HCT116 (cell line): ENCODE measurements at regions not wholly inside any gene's neighbourhood (a gene's known extent, or its start where the extent isn't known, plus 50 kb on each side); places are given as distances from the start of the nearest gene placed in this dataset.

Experiments used
- ATAC-seq: fragments of 200-7000 bp; cut with Tn5 transposase; 2 replicates; pipeline ENCODE4 v1.9.1; 2020; ENCODE audit warnings: mild to moderate bottlenecking, moderate library complexity
- BruUV-seq: library from RNA; stranded (reverse); fragments of 400-500 nt; replicated peaks from 2 replicates; lab custom pipeline; 2021; lab: Mats Ljungman, UMichigan
- CTCF ChIA-PET: fragments of 300-600 bp; sonication (Branson Sonifier 250); formaldehyde crosslinking; loops from one replicate; lab custom pipeline; 2021; ENCODE audit warnings: antibody characterized with exemption; lab: Charles Lee
- POLR2A ChIA-PET: fragments of 300-600, 350-600 bp; sonication (Branson Sonifier 250); formaldehyde crosslinking; loops from one replicate; lab custom pipeline; 2021; ENCODE audit warnings: antibody characterized with exemption; lab: Charles Lee
- RAD21 ChIA-PET, 2 experiments: fragments of 300-600 bp; sonication (Branson Sonifier 250); formaldehyde crosslinking; loops; one replicate each; lab custom pipeline; 2023; ENCODE audit warnings: low total read pairs in 2 of 2; ENCODE audit not compliant: uncharacterized antibody in 2 of 2, unreplicated experiment in 2 of 2, low non-redundant PET in 1 of 2; lab: Charles Lee
- DNase-seq: peaks from one replicate; pipeline ENCODE4 v3.0.0-alpha.2; 2010; ENCODE audit warnings: low read depth, low spot score
- H2AFZ ChIP-seq: fragments of 200-600 bp; shearing (Covaris generic), sonication (generic); 2 replicates; pipeline ENCODE4 v1.6.1; 2017; ENCODE audit warnings: low read depth, mixed run types, mixed read lengths, antibody characterized with exemption, low read length; ENCODE audit not compliant: poor library complexity, severe bottlenecking
- H3K27ac ChIP-seq: 2 replicates; pipeline ENCODE4 v1.5.1; 2012; ENCODE audit warnings: low read depth, low read length
- H3K27me3 ChIP-seq: fragments of 200-600 bp; sonication (generic); 2 replicates; pipeline ENCODE4 v1.6.1; 2016; ENCODE audit warnings: mixed run types, low read length, mixed read lengths; ENCODE audit not compliant: insufficient read depth
- H3K36me3 ChIP-seq, 2 experiments: fragments of 200-500 bp in 1 of 2; fragments of 200-600 bp in 1 of 2; sonication (Bioruptor generic) in 1 of 2; sonication (generic) in 1 of 2; 2 replicates each; pipeline versions ENCODE4 v1.5.1 to v1.6.1; 2014 to 2016; ENCODE audit warnings: low read length in 2 of 2, inconsistent platforms in 1 of 2, mixed read lengths in 1 of 2, mixed run types in 1 of 2; ENCODE audit not compliant: insufficient read depth in 2 of 2, control insufficient read depth in 1 of 2
- H3K4me1 ChIP-seq, 2 experiments: fragments of 200-600 bp in 1 of 2; sonication (generic) in 1 of 2; 2 replicates each; pipeline versions ENCODE4 v1.5.1 to v1.6.1; 2012 to 2017; ENCODE audit warnings: low read length in 2 of 2, inconsistent platforms in 1 of 2, mild to moderate bottlenecking in 1 of 2, mixed read lengths in 1 of 2, mixed run types in 1 of 2, moderate library complexity in 1 of 2; ENCODE audit not compliant: insufficient read depth in 2 of 2, control insufficient read depth in 1 of 2
- H3K4me2 ChIP-seq: fragments of 200-600 bp; sonication (generic); 2 replicates; pipeline ENCODE4 v1.6.1; 2017; ENCODE audit warnings: mixed run types, low read length, mixed read lengths
- H3K4me3 ChIP-seq, 2 experiments: fragments of 200-600 bp in 1 of 2; sonication (generic) in 1 of 2; replicated peaks in 1 of 2; 2 replicates each; pipeline ENCODE4 v1.5.1; 2011 to 2016; ENCODE audit warnings: low read length in 2 of 2, control low read depth in 1 of 2, low read depth in 1 of 2, mild to moderate bottlenecking in 1 of 2, mixed read lengths in 1 of 2, mixed run types in 1 of 2
- H3K79me2 ChIP-seq: fragments of 200-600 bp; sonication (generic); 2 replicates; pipeline ENCODE4 v1.6.1; 2017; ENCODE audit warnings: mild to moderate bottlenecking, mixed run types, low read length, moderate library complexity, mixed read lengths; ENCODE audit not compliant: insufficient read depth
- H3K9ac ChIP-seq: fragments of 200-600 bp; sonication (generic); 2 replicates; pipeline ENCODE4 v1.6.1; 2016; ENCODE audit warnings: low read length, mixed read lengths
- H3K9me2 ChIP-seq: fragments of 200-600 bp; sonication (generic), shearing (Covaris generic); 2 replicates; pipeline ENCODE4 v1.6.1; 2017; ENCODE audit warnings: mixed run types, mild to moderate bottlenecking, moderate library complexity; ENCODE audit not compliant: insufficient read depth
- H3K9me3 ChIP-seq, 2 experiments: fragments of 200-500 bp in 1 of 2; fragments of 200-600 bp in 1 of 2; sonication (Bioruptor generic) in 1 of 2; sonication (generic) in 1 of 2; 2 replicates each; pipeline ENCODE4 v1.6.1; 2014 to 2017; ENCODE audit warnings: low read length in 2 of 2, mixed read lengths in 2 of 2, inconsistent platforms in 1 of 2, low read depth in 1 of 2, mild to moderate bottlenecking in 1 of 2, mixed run types in 1 of 2, moderate library complexity in 1 of 2; ENCODE audit not compliant: control insufficient read depth in 1 of 2, insufficient read depth in 1 of 2
- H4K20me1 ChIP-seq: fragments of 200-600 bp; sonication (generic), shearing (Covaris generic); 2 replicates; pipeline ENCODE4 v1.6.1; 2017; ENCODE audit warnings: mixed run types, mild to moderate bottlenecking, moderate library complexity; ENCODE audit not compliant: insufficient read depth
- CBX3 ChIP-seq: IDR thresholded peaks from 2 replicates; pipeline ENCODE4 v1.6.1; 2012; ENCODE audit warnings: low read depth
- EGR1 ChIP-seq: IDR thresholded peaks from 2 replicates; pipeline ENCODE4 v1.6.1; 2012; ENCODE audit warnings: low read depth
- ELF1 ChIP-seq: IDR thresholded peaks from 2 replicates; pipeline ENCODE4 v1.6.1; 2012; ENCODE audit warnings: low read depth, borderline replicate concordance
- EZH2 ChIP-seq: fragments of 200-600 bp; sonication (generic); IDR thresholded peaks from 2 replicates; pipeline ENCODE4 v1.6.1; 2017; ENCODE audit warnings: antibody characterized with exemption, mixed run types
- EZH2phosphoT487 ChIP-seq: fragments of 200-600 bp; IDR thresholded peaks from 2 replicates; pipeline ENCODE4 v1.6.1; 2018; ENCODE audit warnings: antibody characterized with exemption, borderline replicate concordance
- FOSL1 ChIP-seq: IDR thresholded peaks from 2 replicates; pipeline ENCODE4 v1.6.1; 2012; ENCODE audit warnings: low read depth
- JUND ChIP-seq: IDR thresholded peaks from 2 replicates; pipeline ENCODE4 v1.6.1; 2012
- POLR2A ChIP-seq: IDR thresholded peaks from 2 replicates; pipeline ENCODE4 v1.7.0; 2011; ENCODE audit warnings: borderline replicate concordance; ENCODE audit not compliant: insufficient read depth, insufficient read length; ENCODE audit errors: extremely low read depth
- RAD21 ChIP-seq: IDR thresholded peaks from 2 replicates; pipeline ENCODE4 v1.6.1; 2012; ENCODE audit warnings: low read depth, mild to moderate bottlenecking
- SIN3A ChIP-seq: IDR thresholded peaks from 2 replicates; pipeline ENCODE4 v1.6.1; 2012; ENCODE audit warnings: low read depth
- SRF ChIP-seq: IDR thresholded peaks from 2 replicates; pipeline ENCODE4 v1.6.1; 2012; ENCODE audit warnings: low read depth
- TCF7L2 ChIP-seq: IDR thresholded peaks from 2 replicates; pipeline ENCODE4 v1.7.0; 2011; ENCODE audit warnings: borderline replicate concordance, inconsistent platforms; ENCODE audit not compliant: insufficient read depth, insufficient read length; ENCODE audit errors: extremely low read depth
- YY1 ChIP-seq: IDR thresholded peaks from 2 replicates; pipeline ENCODE4 v1.6.1; 2011; ENCODE audit warnings: low read length, low read depth, moderate library complexity, mild to moderate bottlenecking; ENCODE audit not compliant: insufficient replicate concordance; ENCODE audit errors: extremely low read depth
- ZFX ChIP-seq: fragments of 450-650 bp; IDR thresholded peaks from 2 replicates; pipeline ENCODE4 v1.6.1; 2017
- intact Hi-C: fragments of 100-400 bp; cut with micrococcal nuclease; formaldehyde crosslinking; loops from 2 replicates; pipeline ENCODE4 v1.10.0; 2022
- TF ChIP-seq, protein P1 (sequence below), 3 experiments: fragments of 200-600 bp in 1 of 3; sonication (generic) in 1 of 3; IDR thresholded peaks in 2 of 3; conservative IDR thresholded peaks in 1 of 3; 2 replicates each; pipeline ENCODE4 v1.5.1; 2012 to 2017; ENCODE audit warnings: low read depth in 2 of 3, low read length in 2 of 3, antibody characterized with exemption in 1 of 3, borderline replicate concordance in 1 of 3, control low read depth in 1 of 3, mild to moderate bottlenecking in 1 of 3, mixed read lengths in 1 of 3, mixed run types in 1 of 3, moderate library complexity in 1 of 3; ENCODE audit not compliant: insufficient read depth in 1 of 3
- TF ChIP-seq, protein P2 (sequence below): IDR thresholded peaks from 2 replicates; pipeline ENCODE4 v1.6.1; 2012
- TF ChIP-seq, protein P3 (sequence below): IDR thresholded peaks from 2 replicates; pipeline ENCODE4 v1.6.1; 2012; ENCODE audit warnings: low read depth
- TF ChIP-seq, protein P4 (sequence below): IDR thresholded peaks from 2 replicates; pipeline ENCODE4 v1.6.1; 2011; ENCODE audit warnings: mild to moderate bottlenecking, low read length, moderate library complexity; ENCODE audit not compliant: insufficient replicate concordance; ENCODE audit errors: extremely low read depth

DNA sequence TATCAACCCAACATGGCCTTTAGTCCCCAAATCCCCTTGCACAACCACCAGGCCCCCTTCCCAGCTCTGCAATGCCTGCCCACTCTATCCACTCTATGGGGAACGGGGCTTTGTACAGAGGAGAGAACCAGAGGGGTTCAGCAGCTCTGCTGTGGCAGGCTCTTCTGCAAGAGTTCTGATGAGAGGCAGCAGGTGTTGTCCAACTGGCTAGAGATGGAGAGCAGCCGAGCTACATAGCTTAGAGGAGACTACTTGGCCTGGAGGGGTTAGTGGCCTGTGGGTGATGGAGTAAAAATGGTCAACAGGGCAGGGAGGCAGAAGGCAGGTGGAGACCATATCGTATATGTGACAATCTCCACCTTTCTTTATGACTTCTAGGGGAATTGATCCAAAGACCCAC, 103.0 kb downstream of the QPCT start:
- no peaks in the 10 kb centered on the region for H4K20me1 ChIP-seq
- TF ChIP-seq, protein P1, sequence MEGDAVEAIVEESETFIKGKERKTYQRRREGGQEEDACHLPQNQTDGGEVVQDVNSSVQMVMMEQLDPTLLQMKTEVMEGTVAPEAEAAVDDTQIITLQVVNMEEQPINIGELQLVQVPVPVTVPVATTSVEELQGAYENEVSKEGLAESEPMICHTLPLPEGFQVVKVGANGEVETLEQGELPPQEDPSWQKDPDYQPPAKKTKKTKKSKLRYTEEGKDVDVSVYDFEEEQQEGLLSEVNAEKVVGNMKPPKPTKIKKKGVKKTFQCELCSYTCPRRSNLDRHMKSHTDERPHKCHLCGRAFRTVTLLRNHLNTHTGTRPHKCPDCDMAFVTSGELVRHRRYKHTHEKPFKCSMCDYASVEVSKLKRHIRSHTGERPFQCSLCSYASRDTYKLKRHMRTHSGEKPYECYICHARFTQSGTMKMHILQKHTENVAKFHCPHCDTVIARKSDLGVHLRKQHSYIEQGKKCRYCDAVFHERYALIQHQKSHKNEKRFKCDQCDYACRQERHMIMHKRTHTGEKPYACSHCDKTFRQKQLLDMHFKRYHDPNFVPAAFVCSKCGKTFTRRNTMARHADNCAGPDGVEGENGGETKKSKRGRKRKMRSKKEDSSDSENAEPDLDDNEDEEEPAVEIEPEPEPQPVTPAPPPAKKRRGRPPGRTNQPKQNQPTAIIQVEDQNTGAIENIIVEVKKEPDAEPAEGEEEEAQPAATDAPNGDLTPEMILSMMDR (IDR thresholded peaks at IDR 0.05 in 2 of 3, conservative IDR thresholded peaks at IDR 0.05 in 1 of 3; ENCODE audit: borderline replicate concordance in 1 of 3, insufficient read depth in 1 of 3, low read depth in 2 of 3, low read length in 2 of 3): no peak
- no peak for TF ChIP-seq EZH2phosphoT487
- TF ChIP-seq JUND: no peak
- TF ChIP-seq EGR1: no peak
- no peak for TF ChIP-seq EZH2
- TF ChIP-seq TCF7L2: no peak
- TF ChIP-seq, protein P2, sequence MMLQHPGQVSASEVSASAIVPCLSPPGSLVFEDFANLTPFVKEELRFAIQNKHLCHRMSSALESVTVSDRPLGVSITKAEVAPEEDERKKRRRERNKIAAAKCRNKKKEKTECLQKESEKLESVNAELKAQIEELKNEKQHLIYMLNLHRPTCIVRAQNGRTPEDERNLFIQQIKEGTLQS: no peak
- no peak for TF ChIP-seq POLR2A
- no peak for TF ChIP-seq ZFX
- TF ChIP-seq ELF1: no peak
- TF ChIP-seq, protein P3, sequence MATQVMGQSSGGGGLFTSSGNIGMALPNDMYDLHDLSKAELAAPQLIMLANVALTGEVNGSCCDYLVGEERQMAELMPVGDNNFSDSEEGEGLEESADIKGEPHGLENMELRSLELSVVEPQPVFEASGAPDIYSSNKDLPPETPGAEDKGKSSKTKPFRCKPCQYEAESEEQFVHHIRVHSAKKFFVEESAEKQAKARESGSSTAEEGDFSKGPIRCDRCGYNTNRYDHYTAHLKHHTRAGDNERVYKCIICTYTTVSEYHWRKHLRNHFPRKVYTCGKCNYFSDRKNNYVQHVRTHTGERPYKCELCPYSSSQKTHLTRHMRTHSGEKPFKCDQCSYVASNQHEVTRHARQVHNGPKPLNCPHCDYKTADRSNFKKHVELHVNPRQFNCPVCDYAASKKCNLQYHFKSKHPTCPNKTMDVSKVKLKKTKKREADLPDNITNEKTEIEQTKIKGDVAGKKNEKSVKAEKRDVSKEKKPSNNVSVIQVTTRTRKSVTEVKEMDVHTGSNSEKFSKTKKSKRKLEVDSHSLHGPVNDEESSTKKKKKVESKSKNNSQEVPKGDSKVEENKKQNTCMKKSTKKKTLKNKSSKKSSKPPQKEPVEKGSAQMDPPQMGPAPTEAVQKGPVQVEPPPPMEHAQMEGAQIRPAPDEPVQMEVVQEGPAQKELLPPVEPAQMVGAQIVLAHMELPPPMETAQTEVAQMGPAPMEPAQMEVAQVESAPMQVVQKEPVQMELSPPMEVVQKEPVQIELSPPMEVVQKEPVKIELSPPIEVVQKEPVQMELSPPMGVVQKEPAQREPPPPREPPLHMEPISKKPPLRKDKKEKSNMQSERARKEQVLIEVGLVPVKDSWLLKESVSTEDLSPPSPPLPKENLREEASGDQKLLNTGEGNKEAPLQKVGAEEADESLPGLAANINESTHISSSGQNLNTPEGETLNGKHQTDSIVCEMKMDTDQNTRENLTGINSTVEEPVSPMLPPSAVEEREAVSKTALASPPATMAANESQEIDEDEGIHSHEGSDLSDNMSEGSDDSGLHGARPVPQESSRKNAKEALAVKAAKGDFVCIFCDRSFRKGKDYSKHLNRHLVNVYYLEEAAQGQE: no peak
- no peak for TF ChIP-seq SRF
- TF ChIP-seq YY1: no peak
- TF ChIP-seq RAD21: no peak
- TF ChIP-seq SIN3A: no peak
- TF ChIP-seq FOSL1: no peak
- TF ChIP-seq, protein P4, sequence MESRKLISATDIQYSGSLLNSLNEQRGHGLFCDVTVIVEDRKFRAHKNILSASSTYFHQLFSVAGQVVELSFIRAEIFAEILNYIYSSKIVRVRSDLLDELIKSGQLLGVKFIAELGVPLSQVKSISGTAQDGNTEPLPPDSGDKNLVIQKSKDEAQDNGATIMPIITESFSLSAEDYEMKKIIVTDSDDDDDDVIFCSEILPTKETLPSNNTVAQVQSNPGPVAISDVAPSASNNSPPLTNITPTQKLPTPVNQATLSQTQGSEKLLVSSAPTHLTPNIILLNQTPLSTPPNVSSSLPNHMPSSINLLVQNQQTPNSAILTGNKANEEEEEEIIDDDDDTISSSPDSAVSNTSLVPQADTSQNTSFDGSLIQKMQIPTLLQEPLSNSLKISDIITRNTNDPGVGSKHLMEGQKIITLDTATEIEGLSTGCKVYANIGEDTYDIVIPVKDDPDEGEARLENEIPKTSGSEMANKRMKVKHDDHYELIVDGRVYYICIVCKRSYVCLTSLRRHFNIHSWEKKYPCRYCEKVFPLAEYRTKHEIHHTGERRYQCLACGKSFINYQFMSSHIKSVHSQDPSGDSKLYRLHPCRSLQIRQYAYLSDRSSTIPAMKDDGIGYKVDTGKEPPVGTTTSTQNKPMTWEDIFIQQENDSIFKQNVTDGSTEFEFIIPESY: no peak
- TF ChIP-seq CBX3: no peak
- TF ChIP-seq, all 23 proteins: peak for 0
- Histone ChIP-seq H3K79me2 (no peaks in the 10 kb centered on the region), H3K27ac (no peak overlapping the region), H3K9me2 (no peaks in the 10 kb centered on the region), H3K27me3 (no peaks in the 10 kb centered on the region), H3K36me3 (no peaks in the 10 kb centered on the region), H3K4me3 (no peak overlapping the region), H3K4me1 (no peaks in the 10 kb centered on the region), H3K4me2 (no peak overlapping the region), H3K9me3 (no peaks in the 10 kb centered on the region), H3K9ac (no peak overlapping the region), H2AFZ (no peak overlapping the region)
- ChIA-PET CTCF (no interaction called here), POLR2A (no interaction called here), RAD21 (no interaction called here)
- intact Hi-C loops: no loop called here
- no TSS peak for BruUV-seq
- ATAC-seq (no peak), DNase-seq (no peak)
